D721Med (cell line): ENCODE measurements at regions not wholly inside any gene's neighbourhood (a gene's known extent, or its start where the extent isn't known, plus 50 kb on each side); places are given as distances from the start of the nearest gene placed in this dataset.
"Not testable (repeated sequence)": the region's sequence is repeated elsewhere in the genome, so short reads cannot be mapped to it uniquely, and the experiment has no call there.

Experiments used
- DNase-seq: peaks from one replicate; pipeline ENCODE4 v3.0.0; 2011; ENCODE audit warnings: low spot score; ENCODE audit not compliant: insufficient read length
- FAIRE-seq: peaks from 2 replicates; lab custom pipeline; 2011; peaks lifted over from hg19 to GRCh38; lab: Jason Lieb, UNC
- CTCF ChIP-seq: IDR thresholded peaks from 2 replicates; pipeline ENCODE4 v1.5.1; 2012; ENCODE audit warnings: mild to moderate bottlenecking, control low read depth; ENCODE audit not compliant: insufficient read depth; ENCODE audit errors: missing control alignments

GRCh38 chr2:137896467-137896866 lies 67.8 kb upstream of the HNMT start:
- no peak for DNase-seq
- FAIRE-seq = no peak
- TF ChIP-seq CTCF = no peak

- FAIRE-seq (no peak), DNase-seq (no peak)
- TF ChIP-seq CTCF = no peak
Measured at GRCh38 chr2:137897082-137897481, 67.2 kb upstream of the HNMT start.

GRCh38 chr2:137900421-137901141 lies 63.7 kb upstream of the HNMT start:
- TF ChIP-seq CTCF = no peak
- no peak for FAIRE-seq
- DNase-seq = no peak

GRCh38 chr2:137910641-137911040 lies 53.6 kb upstream of the HNMT start:
- peak; percentile 66 for TF ChIP-seq CTCF
- DNase-seq = no peak
- peak; percentile 48 for FAIRE-seq

GRCh38 chr2:137912371-137912770 lies 51.9 kb upstream of the HNMT start:
- no peak for FAIRE-seq
- TF ChIP-seq CTCF = no peak
- DNase-seq = no peak

- no peak for TF ChIP-seq CTCF
- FAIRE-seq = no peak
Measured at GRCh38 chr2:137913169-137913568, 51.1 kb upstream of the HNMT start.

GRCh38 chr2:137913648-137914047 lies 50.6 kb upstream of the HNMT start:
- not testable (repeated sequence) for DNase-seq, FAIRE-seq

More at GRCh38 chr2:137913169-137913568, 51.1 kb upstream of the HNMT start:
- DNase-seq = no peak
